Mammary epithelial cell (primary cell): ENCODE measurements at regions not wholly inside any gene's neighbourhood (a gene's known extent, or its start where the extent isn't known, plus 50 kb on each side); places are given as distances from the start of the nearest gene placed in this dataset.

Experiments
- EZH2 ChIP-seq: IDR thresholded peaks from 2 replicates; pipeline ENCODE4 v1.6.1; 2012; ENCODE audit warnings: low read length, inconsistent platforms, borderline replicate concordance
- TF ChIP-seq, protein P1 (sequence below), 2 donors: IDR thresholded peaks in 1 of 2; conservative IDR thresholded peaks in 1 of 2; 2 replicates each; pipeline ENCODE4 v1.5.1; 2011 to 2012; ENCODE audit warnings: inconsistent platforms in 2 of 2, low read length in 2 of 2, mild to moderate bottlenecking in 2 of 2, control low read depth in 1 of 2, low read depth in 1 of 2; ENCODE audit not compliant: insufficient read depth in 1 of 2; ENCODE audit errors: extremely low read depth in 1 of 2

DNA sequence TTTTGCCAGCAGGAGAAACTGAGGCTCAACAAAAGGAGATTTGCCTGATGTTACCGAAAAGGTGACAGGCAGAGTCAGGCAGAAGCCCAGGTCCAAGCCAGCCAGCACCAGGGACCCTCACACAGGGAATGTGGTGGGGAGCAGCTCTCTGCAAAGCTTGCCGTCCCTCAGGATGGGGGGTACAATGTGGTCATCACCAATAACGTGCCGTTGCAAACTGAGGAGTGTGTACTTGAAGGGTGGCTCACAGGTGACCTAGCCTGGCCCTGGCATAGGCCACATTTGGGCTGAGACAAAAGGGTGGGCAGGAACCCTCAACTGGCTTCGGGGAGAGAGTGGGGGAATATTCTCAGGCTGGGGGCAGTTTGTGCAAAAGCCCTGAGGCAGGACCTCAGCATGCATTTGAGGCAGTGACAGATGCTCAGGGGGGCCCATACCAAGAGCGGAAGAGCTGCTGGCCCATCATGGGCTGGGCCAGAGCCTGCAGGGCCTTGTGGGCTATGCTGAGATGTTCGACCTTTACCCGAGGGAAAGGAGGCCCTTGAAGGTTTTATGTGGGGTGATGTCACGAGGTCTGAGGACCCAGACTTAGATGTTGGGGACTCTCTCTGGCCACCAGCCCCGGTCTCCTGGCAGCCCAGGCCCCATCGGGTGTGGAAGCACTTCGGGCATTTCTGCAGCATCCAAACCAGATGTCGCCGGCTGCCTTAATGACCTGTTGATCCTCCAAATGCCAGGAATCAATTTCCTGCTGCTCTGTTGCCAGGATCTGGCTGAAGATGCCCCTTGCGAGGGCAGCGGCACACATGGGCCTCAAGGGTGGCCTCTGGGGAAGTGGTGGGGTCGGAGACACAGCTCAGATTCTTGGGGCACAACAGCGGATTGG, 57.4 kb upstream of the SHISAL1 start:
- TF ChIP-seq EZH2 = no peak
- TF ChIP-seq, protein P1, sequence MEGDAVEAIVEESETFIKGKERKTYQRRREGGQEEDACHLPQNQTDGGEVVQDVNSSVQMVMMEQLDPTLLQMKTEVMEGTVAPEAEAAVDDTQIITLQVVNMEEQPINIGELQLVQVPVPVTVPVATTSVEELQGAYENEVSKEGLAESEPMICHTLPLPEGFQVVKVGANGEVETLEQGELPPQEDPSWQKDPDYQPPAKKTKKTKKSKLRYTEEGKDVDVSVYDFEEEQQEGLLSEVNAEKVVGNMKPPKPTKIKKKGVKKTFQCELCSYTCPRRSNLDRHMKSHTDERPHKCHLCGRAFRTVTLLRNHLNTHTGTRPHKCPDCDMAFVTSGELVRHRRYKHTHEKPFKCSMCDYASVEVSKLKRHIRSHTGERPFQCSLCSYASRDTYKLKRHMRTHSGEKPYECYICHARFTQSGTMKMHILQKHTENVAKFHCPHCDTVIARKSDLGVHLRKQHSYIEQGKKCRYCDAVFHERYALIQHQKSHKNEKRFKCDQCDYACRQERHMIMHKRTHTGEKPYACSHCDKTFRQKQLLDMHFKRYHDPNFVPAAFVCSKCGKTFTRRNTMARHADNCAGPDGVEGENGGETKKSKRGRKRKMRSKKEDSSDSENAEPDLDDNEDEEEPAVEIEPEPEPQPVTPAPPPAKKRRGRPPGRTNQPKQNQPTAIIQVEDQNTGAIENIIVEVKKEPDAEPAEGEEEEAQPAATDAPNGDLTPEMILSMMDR (conservative IDR thresholded peaks at IDR 0.05 in 1 of 2, IDR thresholded peaks at IDR 0.05 in 1 of 2; ENCODE audit: extremely low read depth in 1 of 2, insufficient read depth in 1 of 2, low read depth in 1 of 2, low read length in 2 of 2) = no peak
